ENCODE measurements at regions not wholly inside any gene's neighbourhood (a gene's known extent, or its start where the extent isn't known, plus 50 kb on each side); places are given as distances from the start of the nearest gene placed in this dataset.

DNA sequence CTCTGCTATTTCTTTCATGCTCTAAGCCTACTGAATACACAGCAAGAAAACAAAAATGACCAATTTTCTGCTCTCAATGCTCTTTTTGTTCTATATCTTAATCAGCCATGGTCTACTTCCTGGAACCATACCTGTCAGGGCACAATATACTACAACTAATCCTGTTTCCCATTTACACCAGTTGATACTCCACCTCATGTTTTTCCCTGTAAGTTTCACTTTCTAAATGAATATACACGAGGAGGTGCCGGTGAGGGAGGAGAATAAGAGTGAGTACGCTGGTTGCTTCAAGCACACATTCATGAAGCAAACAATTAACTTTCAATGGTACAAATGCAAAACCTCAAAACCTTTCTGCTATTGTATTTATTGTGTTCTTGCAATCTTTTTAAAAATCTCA, 443.1 kb upstream of the ID4 start:
- Histone ChIP-seq H3K27me3 (ENCODE audit: control insufficient read depth in 2 of 2, insufficient read depth in 2 of 2, low read length in 2 of 2) (no peaks in the 10 kb centered on the region), H3K79me2 (ENCODE audit: control insufficient read depth, insufficient read depth, low read length) (no peaks in the 10 kb centered on the region), H3K4me1 (ENCODE audit: control insufficient read depth, extremely low read depth, insufficient read depth, low read length) (no peaks in the 10 kb centered on the region), H2AFZ (ENCODE audit: low read depth, low read length) (no peak overlapping the region), H3K9me1 (replicated peaks; ENCODE audit: control insufficient read depth, extremely low read depth, insufficient read depth, low read length) (no peaks in the 10 kb centered on the region), H3K4me3 (replicated peaks in 1 of 3; ENCODE audit: insufficient read depth in 1 of 3, low read depth in 1 of 3, low read length in 3 of 3) (no peak overlapping the region), H3K36me3 (ENCODE audit: control insufficient read depth in 2 of 2, extremely low read depth in 1 of 2, insufficient read depth in 2 of 2, low read length in 2 of 2) (no peaks in the 10 kb centered on the region), H3K4me2 (ENCODE audit: insufficient read depth, low read length) (no peak overlapping the region), H3K9ac (replicated peaks; ENCODE audit: extremely low read depth, insufficient read depth, low read length) (no peak overlapping the region), H3K9me3 (replicated peaks; ENCODE audit: control insufficient read depth, insufficient read depth, low read length) (peaks cover 2% of the 10 kb centered on the region), H3K27ac (ENCODE audit: insufficient read depth, low read depth, low read length) (no peak overlapping the region), H4K20me1 (replicated peaks; ENCODE audit: control insufficient read depth, extremely low read depth, insufficient read depth, low read length) (no peaks in the 10 kb centered on the region)
- BruUV-seq (replicated peaks) = no TSS peak
- intact Hi-C loops (cut with micrococcal nuclease) = no loop called here
- FAIRE-seq (no peak), DNase-seq (ENCODE audit: low read depth, low spot score) (no peak)
- dilution Hi-C loops (cut with MboI; ENCODE audit: extremely low pct_ligation_motif_present, low sequenced_read_pairs) = no loop called here
- CTCF ChIA-PET = no interaction called here
- POLR2A ChIA-PET = no interaction called here
- TF ChIP-seq GATA2 (IDR thresholded peaks at IDR 0.05; ENCODE audit: insufficient read depth, insufficient read length, low read depth, low read length) (no peak), JUN (IDR thresholded peaks at IDR 0.05; ENCODE audit: borderline replicate concordance, insufficient read depth, insufficient read length, low read depth) (no peak), EZH2 (IDR thresholded peaks at IDR 0.05; ENCODE audit: borderline replicate concordance, low read depth, low read length, severe bottlenecking) (no peak), POLR2AphosphoS5 (IDR thresholded peaks at IDR 0.05; ENCODE audit: insufficient read depth, low read depth, low read length) (no peak), FOS (IDR thresholded peaks at IDR 0.05; ENCODE audit: borderline replicate concordance, insufficient read depth, low read length) (no peak), MYC (IDR thresholded peaks at IDR 0.05; ENCODE audit: low read depth, low read length) (no peak), POLR2A (IDR thresholded peaks at IDR 0.05; ENCODE audit: low read depth, low read length) (no peak), CTCF (IDR thresholded peaks at IDR 0.05; ENCODE audit: extremely low read depth in 1 of 2, insufficient read depth in 1 of 2, low read depth in 1 of 2, low read length in 2 of 2) (no peak)
- TF ChIP-seq, protein P1, sequence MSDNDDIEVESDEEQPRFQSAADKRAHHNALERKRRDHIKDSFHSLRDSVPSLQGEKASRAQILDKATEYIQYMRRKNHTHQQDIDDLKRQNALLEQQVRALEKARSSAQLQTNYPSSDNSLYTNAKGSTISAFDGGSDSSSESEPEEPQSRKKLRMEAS (IDR thresholded peaks at IDR 0.05; ENCODE audit: insufficient read depth, insufficient read length) = no peak

Data from endothelial cell of umbilical vein (primary cell).